HEK293 (cell line): ENCODE measurements at regions not wholly inside any gene's neighbourhood (a gene's known extent, or its start where the extent isn't known, plus 50 kb on each side); places are given as distances from the start of the nearest gene placed in this dataset.

Experiments
- ZNF138 ChIP-seq: fragments of 450-650 bp; formaldehyde crosslinking; IDR thresholded peaks from 2 replicates; pipeline ENCODE4 v1.5.1; 2016; ENCODE audit warnings: missing biosample characterization, missing genetic modification characterization, borderline replicate concordance
- ZNF561 ChIP-seq: fragments of 450-650 bp; IDR thresholded peaks from 2 replicates; pipeline ENCODE4 v1.5.1; 2018; ENCODE audit warnings: missing biosample characterization, missing genetic modification characterization, borderline replicate concordance
- TF ChIP-seq, protein P1 (sequence below): fragments of 450-650 bp; formaldehyde crosslinking; conservative IDR thresholded peaks from 2 replicates; pipeline ENCODE4 v1.5.1; 2016; ENCODE audit warnings: low read depth, missing biosample characterization, missing genetic modification characterization

DNA sequence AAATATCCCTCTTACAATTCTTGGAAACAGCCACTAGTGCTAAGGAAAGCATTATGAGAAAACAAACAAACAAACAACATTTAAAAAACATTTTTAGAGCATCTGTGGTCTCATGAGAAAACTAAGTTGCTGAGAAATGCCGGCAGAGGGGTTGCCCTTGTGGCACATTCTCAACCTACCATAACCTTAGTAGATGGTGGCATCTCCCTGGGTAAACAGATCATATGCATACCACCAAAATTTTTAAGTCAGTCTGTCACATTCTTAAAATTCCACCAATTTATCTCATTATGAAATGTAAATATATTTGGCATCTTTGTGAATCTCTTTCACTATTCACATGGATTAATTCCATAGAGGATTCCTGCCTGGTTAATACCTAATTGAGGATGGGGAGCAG is 575.7 kb upstream of the MARCKS start:
- TF ChIP-seq, protein P1, sequence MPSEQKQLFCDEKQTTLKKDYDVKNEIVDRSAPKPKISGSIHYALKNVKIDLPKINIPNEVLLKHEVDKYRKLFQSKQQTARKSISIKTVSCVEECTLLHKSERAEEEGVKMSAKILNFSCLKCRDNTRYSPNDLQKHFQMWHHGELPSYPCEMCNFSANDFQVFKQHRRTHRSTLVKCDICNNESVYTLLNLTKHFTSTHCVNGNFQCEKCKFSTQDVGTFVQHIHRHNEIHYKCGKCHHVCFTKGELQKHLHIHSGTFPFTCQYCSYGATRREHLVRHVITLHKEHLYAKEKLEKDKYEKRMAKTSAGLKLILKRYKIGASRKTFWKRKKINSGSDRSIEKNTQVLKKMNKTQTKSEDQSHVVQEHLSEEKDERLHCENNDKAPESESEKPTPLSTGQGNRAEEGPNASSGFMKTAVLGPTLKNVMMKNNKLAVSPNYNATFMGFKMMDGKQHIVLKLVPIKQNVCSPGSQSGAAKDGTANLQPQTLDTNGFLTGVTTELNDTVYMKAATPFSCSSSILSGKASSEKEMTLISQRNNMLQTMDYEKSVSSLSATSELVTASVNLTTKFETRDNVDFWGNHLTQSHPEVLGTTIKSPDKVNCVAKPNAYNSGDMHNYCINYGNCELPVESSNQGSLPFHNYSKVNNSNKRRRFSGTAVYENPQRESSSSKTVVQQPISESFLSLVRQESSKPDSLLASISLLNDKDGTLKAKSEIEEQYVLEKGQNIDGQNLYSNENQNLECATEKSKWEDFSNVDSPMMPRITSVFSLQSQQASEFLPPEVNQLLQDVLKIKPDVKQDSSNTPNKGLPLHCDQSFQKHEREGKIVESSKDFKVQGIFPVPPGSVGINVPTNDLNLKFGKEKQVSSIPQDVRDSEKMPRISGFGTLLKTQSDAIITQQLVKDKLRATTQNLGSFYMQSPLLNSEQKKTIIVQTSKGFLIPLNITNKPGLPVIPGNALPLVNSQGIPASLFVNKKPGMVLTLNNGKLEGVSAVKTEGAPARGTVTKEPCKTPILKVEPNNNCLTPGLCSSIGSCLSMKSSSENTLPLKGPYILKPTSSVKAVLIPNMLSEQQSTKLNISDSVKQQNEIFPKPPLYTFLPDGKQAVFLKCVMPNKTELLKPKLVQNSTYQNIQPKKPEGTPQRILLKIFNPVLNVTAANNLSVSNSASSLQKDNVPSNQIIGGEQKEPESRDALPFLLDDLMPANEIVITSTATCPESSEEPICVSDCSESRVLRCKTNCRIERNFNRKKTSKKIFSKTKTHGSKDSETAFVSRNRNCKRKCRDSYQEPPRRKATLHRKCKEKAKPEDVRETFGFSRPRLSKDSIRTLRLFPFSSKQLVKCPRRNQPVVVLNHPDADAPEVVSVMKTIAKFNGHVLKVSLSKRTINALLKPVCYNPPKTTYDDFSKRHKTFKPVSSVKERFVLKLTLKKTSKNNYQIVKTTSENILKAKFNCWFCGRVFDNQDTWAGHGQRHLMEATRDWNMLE (tag by site-specific recombination) = no peak
- TF ChIP-seq ZNF561 = no peak
- TF ChIP-seq ZNF138 (tag by site-specific recombination) = no peak
